ENCODE measurements at regions not wholly inside any gene's neighbourhood (a gene's known extent, or its start where the extent isn't known, plus 50 kb on each side); places are given as distances from the start of the nearest gene placed in this dataset.

- no peaks in the 10 kb centered on the region for H3K27me3 ChIP-seq
- TF ChIP-seq POLR2AphosphoS5 (IDR thresholded peaks at IDR 0.05) (no peak), CTCF (IDR thresholded peaks at IDR 0.05) (no peak), EP300 (IDR thresholded peaks at IDR 0.05) (no peak), POLR2A (IDR thresholded peaks at IDR 0.05) (no peak)
- ATAC-seq (ENCODE audit: low FRiP score in 2 of 2) (no peak), DNase-seq (no peak)
- H3K9me3 ChIP-seq, result no peaks in the 10 kb centered on the region
- H3K4me1 ChIP-seq, result peaks cover 5 to 12% (median 12%) of the 10 kb centered on the region in 4 donors
- H3K27ac ChIP-seq, result peak overlapping the region in 3 of 4 donors; percentile 10 to 54 (median 27)
- H3K36me3 ChIP-seq, result no peaks in the 10 kb centered on the region
- peak overlapping the region in 2 of 4 donors; percentile 40 to 53 for H3K4me3 ChIP-seq
- 48 to 51% methylated on average over 6 of the region's 6 CpGs for WGBS, 2 donors
These were observed 102.5 kb upstream of the BEND6 start for GRCh38 chr6:56852260-56853010.

- TF ChIP-seq POLR2A (IDR thresholded peaks at IDR 0.05) (no peak), CTCF (IDR thresholded peaks at IDR 0.05) (peak; percentile 47 to 64 (median 52))
- Histone ChIP-seq H3K27me3 (no peaks in the 10 kb centered on the region), H3K4me3 (peak overlapping the region; percentile 2 to 53 (median 33)), H3K27ac (peak overlapping the region in 3 of 4 donors; percentile 10 to 54 (median 27)), H3K9me3 (no peaks in the 10 kb centered on the region), H3K4me1 (peaks cover 5 to 12% (median 12%) of the 10 kb centered on the region in 4 donors), H3K36me3 (no peaks in the 10 kb centered on the region)
- peak; percentile 81 to 94 for ATAC-seq (ENCODE audit: low FRiP score in 2 of 2)
- DNase-seq, result no peak
- 7 to 10% methylated on average over 17 of the region's 17 CpGs for WGBS, 2 donors
These were observed 103.2 kb upstream of the BEND6 start for GRCh38 chr6:56851541-56852259.

GRCh38 chr6:56851074-56851473 is 103.8 kb upstream of the BEND6 start:
- peak overlapping the region; percentile 2 to 53 (median 33) for H3K4me3 ChIP-seq
- TF ChIP-seq CTCF (IDR thresholded peaks at IDR 0.05) (no peak), EP300 (IDR thresholded peaks at IDR 0.05) (no peak)
- WGBS, 2 donors, result 19 to 24% methylated on average over 9 of the region's 9 CpGs
- H3K27ac ChIP-seq, result peak overlapping the region in 1 of 4 donors; percentile 5
- ATAC-seq (ENCODE audit: low FRiP score in 2 of 2), result peak; percentile 26 to 48
- no peaks in the 10 kb centered on the region for H3K36me3 ChIP-seq
- DNase-seq, result no peak
- H3K27me3 ChIP-seq, result no peaks in the 10 kb centered on the region
- H3K4me1 ChIP-seq, result peaks cover 5 to 12% (median 12%) of the 10 kb centered on the region in 4 donors
- H3K9me3 ChIP-seq, result no peaks in the 10 kb centered on the region

- Histone ChIP-seq H3K4me3 (peak overlapping the region in 3 of 4 donors; percentile 26 to 53 (median 40)), H3K27me3 (no peaks in the 10 kb centered on the region), H3K27ac (no peak overlapping the region), H3K36me3 (no peaks in the 10 kb centered on the region), H3K4me1 (peaks cover 5 to 12% (median 12%) of the 10 kb centered on the region in 4 donors), H3K9me3 (no peaks in the 10 kb centered on the region)
- DNase-seq (no peak), ATAC-seq (ENCODE audit: low FRiP score in 2 of 2) (peak in 1 of 2 donors; percentile 5)
- TF ChIP-seq POLR2A (IDR thresholded peaks at IDR 0.05) (no peak), EP300 (IDR thresholded peaks at IDR 0.05) (no peak), POLR2AphosphoS5 (IDR thresholded peaks at IDR 0.05) (no peak), CTCF (IDR thresholded peaks at IDR 0.05) (no peak)
- 56 to 80% methylated on average over 4 of the region's 4 CpGs for WGBS, 2 donors
These were observed 104.3 kb upstream of the BEND6 start for GRCh38 chr6:56850626-56851025.

Data from upper lobe of left lung (tissue), 6 donors.